Right lobe of liver (tissue), 4 donors: ENCODE measurements at regions not wholly inside any gene's neighbourhood (a gene's known extent, or its start where the extent isn't known, plus 50 kb on each side); places are given as distances from the start of the nearest gene placed in this dataset.

Experiments
- CTCF ChIP-seq, 4 donors: fragments of 200-600 bp in 3 of 4; fragments of 450-650 bp in 1 of 4; IDR thresholded peaks; one replicate each; pipeline versions ENCODE4 v1.5.1 to v1.8.0; 2016 to 2022; ENCODE audit warnings: antibody characterized with exemption in 4 of 4, mild to moderate bottlenecking in 2 of 4
- POLR2A ChIP-seq: fragments of 450-650 bp; IDR thresholded peaks from one replicate; pipeline ENCODE4 v1.6.1; 2017; ENCODE audit warnings: antibody characterized with exemption, mild to moderate bottlenecking
- donor health status: DM: no; HTN: no; CAD: no.
- donor health status: DM: no; HTN: no; CAD: no.
- donor health status: DM: no; HTN: yes; CAD: no.

DNA sequence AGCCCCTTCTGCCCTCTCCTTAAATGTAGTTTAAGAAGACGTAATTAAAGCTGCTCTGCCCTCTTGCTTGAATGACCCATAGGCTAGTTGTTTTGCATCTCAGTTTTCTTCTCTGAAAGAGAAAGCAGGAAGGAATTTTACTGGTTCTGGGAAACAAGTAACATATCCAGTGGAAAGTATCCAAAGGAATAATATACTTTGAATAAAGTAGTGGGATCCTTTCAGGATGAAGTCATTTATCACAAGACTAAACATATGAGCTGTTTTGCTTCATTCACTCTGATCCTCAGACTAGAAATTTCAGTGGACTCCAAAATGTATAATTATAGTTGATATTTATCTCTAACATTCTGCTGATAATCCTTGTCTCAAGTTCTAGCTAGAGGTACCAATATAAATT is 1297.6 kb upstream of the GOT2 start:
- no peak for TF ChIP-seq CTCF (IDR thresholded peaks at IDR 0.05)
- no peak for TF ChIP-seq POLR2A
